T-cell (primary cell): ENCODE measurements at regions not wholly inside any gene's neighbourhood (a gene's known extent, or its start where the extent isn't known, plus 50 kb on each side); places are given as distances from the start of the nearest gene placed in this dataset.

Experiments used
- ATAC-seq, 4 experiments: fragments of 200-7000 bp in 3 of 4; fragments of 150-1000 bp in 1 of 4; cut with Tn5 transposase; replicated peaks in 1 of 4; 1 replicate in 3 of 4; 2 replicates in 1 of 4; pipeline ENCODE4 v1.10.0; 2021; ENCODE audit warnings: moderate library complexity in 3 of 4, mild to moderate bottlenecking in 2 of 4, moderate number of reproducible peaks in 1 of 4
- CTCF ChIA-PET, 2 donors: fragments of 300-600 bp; sonication (Branson Sonifier 250); formaldehyde crosslinking; loops; one replicate each; lab custom pipeline; 2022; ENCODE audit warnings: antibody characterized with exemption in 2 of 2; lab: Charles Lee
- POLR2A ChIA-PET, 2 donors: fragments of 300-600 bp; sonication (Branson Sonifier 250); formaldehyde crosslinking; loops; one replicate each; lab custom pipeline; 2022; ENCODE audit warnings: antibody characterized with exemption in 2 of 2; lab: Charles Lee
- DNase-seq, 35 experiments: peaks; one replicate each; pipeline versions ENCODE4 v3.0.0 to v3.0.0-alpha.2; 2013 to 2023
- H3K27ac ChIP-seq: one replicate; pipeline ENCODE4 v1.5.1; 2013; ENCODE audit warnings: low read length
- H3K27me3 ChIP-seq, 2 experiments: replicated peaks in 1 of 2; 1 replicate in 1 of 2; 2 replicates in 1 of 2; pipeline versions ENCODE4 v1.6.1 to v1.7.0; 2013; ENCODE audit warnings: low read length in 1 of 2, mixed read lengths in 1 of 2; ENCODE audit not compliant: control insufficient read depth in 2 of 2, insufficient read depth in 2 of 2; ENCODE audit errors: extremely low read depth in 1 of 2
- H3K36me3 ChIP-seq, 2 donors: 1 replicate in 1 of 2; 2 replicates in 1 of 2; pipeline versions ENCODE4 v1.6.1 to v1.7.0; 2013; ENCODE audit warnings: low read length in 1 of 2; ENCODE audit not compliant: control insufficient read depth in 2 of 2, insufficient read depth in 1 of 2; ENCODE audit errors: extremely low read depth in 1 of 2
- H3K4me1 ChIP-seq, 2 experiments: 1 replicate in 1 of 2; 2 replicates in 1 of 2; pipeline versions ENCODE4 v1.6.1 to v1.7.0; 2013; ENCODE audit warnings: low read length in 2 of 2, mixed read lengths in 1 of 2; ENCODE audit not compliant: insufficient read depth in 2 of 2, control insufficient read depth in 1 of 2; ENCODE audit errors: extremely low read depth in 1 of 2
- H3K4me3 ChIP-seq, 2 donors: 1 replicate in 1 of 2; 2 replicates in 1 of 2; pipeline versions ENCODE4 v1.5.1 to v1.7.0; 2013; ENCODE audit warnings: mild to moderate bottlenecking in 2 of 2, low read length in 1 of 2, moderate library complexity in 1 of 2; ENCODE audit not compliant: control insufficient read depth in 1 of 2; ENCODE audit errors: extremely low read depth in 1 of 2
- H3K9me3 ChIP-seq: 2 replicates; pipeline ENCODE4 v1.7.0; 2013
- H3K27ac Mint-ChIP-seq, 2 donors: one replicate each; pipeline ENCODE4 v1.8.0; 2020 to 2021; ENCODE audit warnings: mild to moderate bottlenecking in 2 of 2, mixed read lengths in 2 of 2
- H3K27me3 Mint-ChIP-seq, 2 donors: one replicate each; pipeline ENCODE4 v1.8.0; 2021 to 2022; ENCODE audit warnings: mixed read lengths in 2 of 2
- H3K36me3 Mint-ChIP-seq: one replicate; pipeline ENCODE4 v1.8.0; 2021; ENCODE audit warnings: mixed read lengths
- H3K4me1 Mint-ChIP-seq, 3 donors: one replicate each; pipeline ENCODE4 v1.8.0; 2020 to 2022; ENCODE audit warnings: mixed read lengths in 3 of 3, mild to moderate bottlenecking in 1 of 3
- H3K4me3 Mint-ChIP-seq, 3 donors: one replicate each; pipeline ENCODE4 v1.8.0; 2020 to 2022; ENCODE audit warnings: mild to moderate bottlenecking in 3 of 3, mixed read lengths in 3 of 3, moderate library complexity in 3 of 3
- H3K9me3 Mint-ChIP-seq, 3 donors: one replicate each; pipeline ENCODE4 v1.8.0; 2020 to 2022; ENCODE audit warnings: mixed read lengths in 3 of 3
- WGBS: methylation state at CpG from one replicate; pipeline ENCODE4 v1.1.5; 2013; ENCODE audit warnings: missing lambda C conversion rate; ENCODE audit not compliant: insufficient coverage; 5-methylcytosine and 5-hydroxymethylcytosine counted together

- Histone ChIP-seq H3K36me3 (no peaks in the 10 kb centered on the region), H3K27me3 (no peaks in the 10 kb centered on the region), H3K27ac (no peak overlapping the region), H3K4me1 (no peaks in the 10 kb centered on the region), H3K4me3 (no peak overlapping the region), H3K9me3 (no peaks in the 10 kb centered on the region)
- Mint-ChIP-seq H3K4me3 (no peak overlapping the region), H3K27ac (no peak overlapping the region), H3K4me1 (no peaks in the 10 kb centered on the region), H3K9me3 (peaks cover 0 to 9% (median 5%) of the 10 kb centered on the region in 3 donors), H3K36me3 (no peaks in the 10 kb centered on the region), H3K27me3 (peaks cover 6 to 12% of the 10 kb centered on the region in 2 donors)
- ATAC-seq, result no peak
- ChIA-PET POLR2A (interaction anchor here in 1 of 2 donors (0.7 kb wide), 1 partner anchor 43 kb away, joined by 5 read pairs; no protein-coding TSS in a partner anchor), CTCF (no interaction called here)
- DNase-seq, result no peak
- WGBS, result 78% methylated on average over 15 of the region's 17 CpGs
Observed at GRCh38 chr10:125355657-125356056, 195.3 kb upstream of the CTBP2 start.

GRCh38 chr10:125350519-125350918, 190.2 kb upstream of the CTBP2 start:
- Mint-ChIP-seq H3K27ac (no peak overlapping the region), H3K9me3 (peaks cover 0 to 3% (median 0%) of the 10 kb centered on the region in 3 donors), H3K36me3 (no peaks in the 10 kb centered on the region), H3K4me1 (no peaks in the 10 kb centered on the region), H3K27me3 (peaks cover 8 to 9% of the 10 kb centered on the region in 2 donors), H3K4me3 (no peak overlapping the region)
- ChIA-PET CTCF (no interaction called here), POLR2A (no interaction called here)
- no peak overlapping the region for H3K4me3 ChIP-seq
- DNase-seq (no peak), ATAC-seq (no peak)
- no peaks in the 10 kb centered on the region for H3K36me3 ChIP-seq
- H3K27ac ChIP-seq, result no peak overlapping the region
- H3K4me1 ChIP-seq, result no peaks in the 10 kb centered on the region
- 90% methylated on average over 1 of the region's 2 CpGs for WGBS
- H3K9me3 ChIP-seq, result no peaks in the 10 kb centered on the region
- peaks cover 0 to 6% of the 10 kb centered on the region in 2 experiments for H3K27me3 ChIP-seq

DNA sequence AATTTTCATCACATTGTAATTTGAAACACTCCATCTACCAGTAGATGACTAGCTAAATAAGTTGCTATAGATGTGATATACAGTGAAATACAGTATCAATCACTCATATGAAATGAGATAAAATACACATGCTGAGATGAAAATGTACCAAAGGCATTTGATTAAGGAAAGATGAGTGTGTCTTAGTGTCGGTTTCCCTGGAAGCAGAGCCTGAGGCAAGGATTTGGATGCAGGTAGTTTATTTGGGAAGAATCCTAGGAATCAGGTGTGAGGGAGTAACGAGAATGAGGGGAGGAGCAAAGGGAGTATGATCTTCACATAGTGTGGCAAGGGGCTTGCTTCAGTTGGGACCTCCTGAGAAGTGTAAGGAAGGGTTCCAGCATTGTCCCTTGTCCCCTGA, 188.2 kb upstream of the CTBP2 start:
- Mint-ChIP-seq H3K27ac (no peak overlapping the region), H3K9me3 (peaks cover under 1 to 7% (median 4%) of the 10 kb centered on the region in 3 donors), H3K4me1 (no peaks in the 10 kb centered on the region), H3K4me3 (no peak overlapping the region), H3K27me3 (peaks cover 12 to 14% of the 10 kb centered on the region in 2 donors), H3K36me3 (no peaks in the 10 kb centered on the region)
- Histone ChIP-seq H3K4me3 (no peak overlapping the region), H3K9me3 (no peaks in the 10 kb centered on the region), H3K27ac (no peak overlapping the region), H3K27me3 (peaks cover 0 to 6% of the 10 kb centered on the region in 2 experiments), H3K36me3 (no peaks in the 10 kb centered on the region), H3K4me1 (no peaks in the 10 kb centered on the region)
- ATAC-seq (no peak), DNase-seq (no peak)
- POLR2A ChIA-PET, result no interaction called here
- WGBS, result 38% methylated on average over 2 of the region's 2 CpGs
- CTCF ChIA-PET, result no interaction called here

GRCh38 chr10:125344573-125345171, 184.3 kb upstream of the CTBP2 start:
- H3K27me3 Mint-ChIP-seq, result peaks cover 12 to 14% of the 10 kb centered on the region in 2 donors
- Histone ChIP-seq H3K9me3 (no peaks in the 10 kb centered on the region), H3K4me1 (no peaks in the 10 kb centered on the region), H3K4me3 (no peak overlapping the region), H3K27me3 (peaks cover 0 to 6% of the 10 kb centered on the region in 2 experiments), H3K36me3 (no peaks in the 10 kb centered on the region), H3K27ac (no peak overlapping the region)
- WGBS, result 59% methylated on average over 14 of the region's 19 CpGs
- no peak overlapping the region for H3K27ac Mint-ChIP-seq
- no peaks in the 10 kb centered on the region for H3K36me3 Mint-ChIP-seq
- ChIA-PET CTCF (no interaction called here), POLR2A (no interaction called here)
- ATAC-seq (no peak), DNase-seq (no peak)
- H3K4me3 Mint-ChIP-seq, result no peak overlapping the region
- H3K9me3 Mint-ChIP-seq, result peaks cover 4 to 11% (median 7%) of the 10 kb centered on the region in 3 donors
- H3K4me1 Mint-ChIP-seq, result no peaks in the 10 kb centered on the region

GRCh38 chr10:125343983-125344382, 183.6 kb upstream of the CTBP2 start:
- Mint-ChIP-seq H3K27me3 (peaks cover 12 to 14% of the 10 kb centered on the region in 2 donors), H3K9me3 (peaks cover 4 to 11% (median 7%) of the 10 kb centered on the region in 3 donors), H3K36me3 (no peaks in the 10 kb centered on the region), H3K4me1 (no peaks in the 10 kb centered on the region), H3K4me3 (no peak overlapping the region), H3K27ac (no peak overlapping the region)
- H3K4me1 ChIP-seq, result no peaks in the 10 kb centered on the region
- no peak overlapping the region for H3K4me3 ChIP-seq
- no peaks in the 10 kb centered on the region for H3K36me3 ChIP-seq
- no CpG with 5 or more reads among the region's 3 CpGs for WGBS
- ATAC-seq, result no peak
- no peak for DNase-seq
- no peak overlapping the region for H3K27ac ChIP-seq
- peaks cover 0 to 6% of the 10 kb centered on the region in 2 experiments for H3K27me3 ChIP-seq
- ChIA-PET CTCF (no interaction called here), POLR2A (no interaction called here)
- H3K9me3 ChIP-seq, result no peaks in the 10 kb centered on the region

DNA sequence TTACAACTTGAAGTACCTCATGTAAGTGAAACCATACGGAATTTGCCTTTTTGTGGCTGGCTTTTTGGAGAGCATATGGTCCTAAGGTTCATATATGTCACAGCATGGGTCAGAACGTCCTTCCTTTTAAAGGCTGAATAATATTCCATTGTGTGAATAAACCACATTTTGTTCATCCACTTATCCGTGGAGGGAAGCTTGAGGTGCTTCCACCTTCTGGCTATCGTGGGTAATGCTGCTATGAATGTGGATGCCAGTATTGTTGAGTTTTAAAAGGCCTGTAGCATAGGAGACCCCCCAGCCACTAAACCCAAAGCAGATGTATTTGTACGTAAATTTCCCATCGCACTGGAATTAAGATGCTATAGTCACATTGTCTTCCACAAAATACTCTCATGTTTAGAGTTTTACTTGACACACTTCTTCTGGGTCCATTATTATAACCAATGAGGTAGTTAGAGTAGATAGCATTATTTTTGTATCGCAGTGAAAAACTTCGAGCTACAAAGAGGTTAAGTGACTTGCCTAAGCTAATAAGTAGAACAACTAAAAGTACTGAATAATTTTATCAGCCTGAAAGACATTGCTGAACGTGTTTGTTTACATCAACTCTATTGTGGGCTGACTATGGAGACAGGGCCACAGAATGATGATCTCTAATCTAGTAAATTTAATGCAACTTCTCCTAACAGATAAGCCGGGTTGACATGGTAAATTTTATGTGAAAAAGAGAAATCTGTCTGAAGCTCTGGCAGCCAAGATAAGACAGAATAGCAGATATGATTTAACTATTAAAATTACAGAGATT, 183.0 kb upstream of the CTBP2 start:
- Mint-ChIP-seq H3K27ac (no peak overlapping the region), H3K9me3 (peaks cover 6 to 11% (median 7%) of the 10 kb centered on the region in 3 donors), H3K36me3 (no peaks in the 10 kb centered on the region), H3K4me1 (no peaks in the 10 kb centered on the region), H3K4me3 (no peak overlapping the region), H3K27me3 (peaks cover 8 to 10% of the 10 kb centered on the region in 2 donors)
- Histone ChIP-seq H3K27me3 (peaks cover 0 to 6% of the 10 kb centered on the region in 2 experiments), H3K4me3 (no peak overlapping the region), H3K27ac (no peak overlapping the region), H3K9me3 (no peaks in the 10 kb centered on the region), H3K36me3 (no peaks in the 10 kb centered on the region), H3K4me1 (no peaks in the 10 kb centered on the region)
- DNase-seq (peak in 1 of 35 experiments; percentile 1), ATAC-seq (no peak)
- no CpG with 5 or more reads among the region's 10 CpGs for WGBS
- ChIA-PET CTCF (no interaction called here), POLR2A (no interaction called here)
